ENCODE measurements at regions not wholly inside any gene's neighbourhood (a gene's known extent, or its start where the extent isn't known, plus 50 kb on each side); places are given as distances from the start of the nearest gene placed in this dataset.

DNA sequence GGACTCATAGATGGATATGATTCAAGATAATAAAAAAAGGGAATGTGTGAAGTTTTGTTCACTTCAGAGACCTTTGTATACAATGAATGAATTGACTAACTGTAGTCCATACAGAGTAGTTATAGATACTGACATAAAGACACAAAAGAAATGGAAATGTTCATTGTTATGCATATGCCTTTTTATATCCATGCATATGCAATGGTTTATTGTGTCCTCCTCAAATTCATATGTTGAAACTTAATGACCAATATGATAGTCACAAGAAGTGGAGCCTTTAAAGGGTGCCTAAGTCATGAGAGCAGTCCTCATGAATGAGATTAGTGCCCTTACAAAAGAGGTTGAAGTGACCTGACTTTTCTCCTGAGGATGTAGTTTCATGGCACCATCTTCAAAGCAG, 467.5 kb upstream of the NDST4 start:
- H3K27me3 ChIP-seq (ENCODE audit: insufficient read depth, low read length) = no peaks in the 10 kb centered on the region
- 0 out of 5 replicates have a peak, but pooled peaks cover 0 to under 1% of the 10 kb centered on the region in 2 experiments for H3K9me3 Mint-ChIP-seq
- H3K27me3 Mint-ChIP-seq (ENCODE audit: low read depth) = no peaks in the 10 kb centered on the region
- H2BK120ac ChIP-seq (ENCODE audit: low read depth, low read length, poor library complexity, severe bottlenecking) = no peak overlapping the region
- no peak overlapping the region for H3K4ac ChIP-seq (ENCODE audit: low read depth, low read length)
- H4K20me1 ChIP-seq (ENCODE audit: control insufficient read depth, insufficient read depth, insufficient read length) = no peaks in the 10 kb centered on the region
- H4K5ac ChIP-seq (ENCODE audit: insufficient read length, low read depth, low read length) = no peak overlapping the region
- no peak overlapping the region for H3K56ac ChIP-seq (ENCODE audit: insufficient read length, low read depth, low read length)
- no peak overlapping the region for H3K18ac ChIP-seq (ENCODE audit: insufficient read length, low read depth, low read length)
- no peak overlapping the region for H3K4me3 Mint-ChIP-seq
- H3K9me3 ChIP-seq (ENCODE audit: control insufficient read depth, low read depth, low read length) = no peaks in the 10 kb centered on the region
- no peak overlapping the region for H3T11ph ChIP-seq (ENCODE audit: low read length)
- no peak overlapping the region for H3K14ac ChIP-seq (ENCODE audit: insufficient read depth, low read length)
- H2BK12ac ChIP-seq (ENCODE audit: insufficient read length, low read depth, low read length) = no peak overlapping the region
- no peaks in the 10 kb centered on the region for H3K79me1 ChIP-seq (ENCODE audit: insufficient read depth, low read depth, low read length, poor library complexity, severe bottlenecking)
- DNase-seq = no peak
- H3K9ac ChIP-seq (ENCODE audit: extremely low read depth, insufficient read length, low read length) = no peak overlapping the region
- no peak overlapping the region for H2AFZ ChIP-seq (ENCODE audit: low read length)
- H3K27ac Mint-ChIP-seq = no peak overlapping the region
- H4K8ac ChIP-seq (replicated peaks; ENCODE audit: insufficient read length, low read depth, low read length) = no peak overlapping the region
- H3K23ac ChIP-seq (ENCODE audit: insufficient read length, low read depth, low read length) = no peak overlapping the region
- H3K23me2 ChIP-seq (ENCODE audit: insufficient read length, low read depth, low read length, poor library complexity, severe bottlenecking) = no peaks in the 10 kb centered on the region
- TF ChIP-seq, protein P1, sequence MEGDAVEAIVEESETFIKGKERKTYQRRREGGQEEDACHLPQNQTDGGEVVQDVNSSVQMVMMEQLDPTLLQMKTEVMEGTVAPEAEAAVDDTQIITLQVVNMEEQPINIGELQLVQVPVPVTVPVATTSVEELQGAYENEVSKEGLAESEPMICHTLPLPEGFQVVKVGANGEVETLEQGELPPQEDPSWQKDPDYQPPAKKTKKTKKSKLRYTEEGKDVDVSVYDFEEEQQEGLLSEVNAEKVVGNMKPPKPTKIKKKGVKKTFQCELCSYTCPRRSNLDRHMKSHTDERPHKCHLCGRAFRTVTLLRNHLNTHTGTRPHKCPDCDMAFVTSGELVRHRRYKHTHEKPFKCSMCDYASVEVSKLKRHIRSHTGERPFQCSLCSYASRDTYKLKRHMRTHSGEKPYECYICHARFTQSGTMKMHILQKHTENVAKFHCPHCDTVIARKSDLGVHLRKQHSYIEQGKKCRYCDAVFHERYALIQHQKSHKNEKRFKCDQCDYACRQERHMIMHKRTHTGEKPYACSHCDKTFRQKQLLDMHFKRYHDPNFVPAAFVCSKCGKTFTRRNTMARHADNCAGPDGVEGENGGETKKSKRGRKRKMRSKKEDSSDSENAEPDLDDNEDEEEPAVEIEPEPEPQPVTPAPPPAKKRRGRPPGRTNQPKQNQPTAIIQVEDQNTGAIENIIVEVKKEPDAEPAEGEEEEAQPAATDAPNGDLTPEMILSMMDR (conservative IDR thresholded peaks at IDR 0.05) = no peak
- H3K4me1 Mint-ChIP-seq = peaks cover 6 to 8% of the 10 kb centered on the region in 2 experiments; a peak in 3 of 4 replicates
- no peak overlapping the region for H4K91ac ChIP-seq (ENCODE audit: insufficient read length, low read depth, low read length)
- H2BK5ac ChIP-seq (ENCODE audit: insufficient read length, low read length) = no peak overlapping the region
- H3K36me3 Mint-ChIP-seq (ENCODE audit: insufficient read depth in 1 of 3, low read depth in 3 of 3) = no peaks in the 10 kb centered on the region
- H3K4me2 ChIP-seq (ENCODE audit: insufficient read depth, insufficient read length, low read length) = no peak overlapping the region
- H3K27ac ChIP-seq (ENCODE audit: insufficient read length, low read depth, low read length) = no peak overlapping the region
- no peaks in the 10 kb centered on the region for H3K79me2 ChIP-seq (ENCODE audit: insufficient read depth, low read length)
- 0 out of 2 replicates have a peak, but pooled peaks cover 1% of the 10 kb centered on the region for H3K4me1 ChIP-seq (ENCODE audit: insufficient read depth, low read length)
- H2BK20ac ChIP-seq (ENCODE audit: low read depth, low read length, poor library complexity, severe bottlenecking) = no peak overlapping the region
- H2AK5ac ChIP-seq (ENCODE audit: insufficient read length, low read length) = no peak overlapping the region
- no peak overlapping the region for H2BK15ac ChIP-seq (ENCODE audit: low read depth, low read length)
